NK-92 treated with Interleukin-12 subunit alpha and Interleukin-12 subunit beta, amount 100 ng/mL, for 24 hours (cell line): ENCODE measurements at regions not wholly inside any gene's neighbourhood (a gene's known extent, or its start where the extent isn't known, plus 50 kb on each side); places are given as distances from the start of the nearest gene placed in this dataset.

ENCODE experiments used
- DNase-seq: peaks from one replicate; lab custom pipeline; 2025; lab: John Stamatoyannopoulos, UW

DNA sequence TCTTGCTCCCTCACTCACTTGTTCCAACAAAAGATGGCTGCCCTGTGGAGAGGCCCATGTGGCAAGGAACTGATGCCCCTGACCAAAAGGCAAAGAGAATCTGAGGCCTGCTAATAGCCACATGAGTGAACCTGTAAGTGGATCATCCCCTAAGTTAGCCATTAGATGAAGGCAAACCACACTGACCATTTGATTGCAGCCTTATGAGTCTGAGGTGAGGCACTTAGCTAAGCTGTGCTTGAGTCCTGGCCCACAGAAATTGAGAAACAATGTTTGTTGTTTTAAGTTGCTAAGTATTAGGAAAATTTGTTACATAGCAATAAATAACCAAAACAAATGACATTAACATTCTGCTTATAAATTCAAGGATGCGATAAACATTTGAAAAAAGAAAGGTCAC lies 100.1 kb upstream of the BET1 start:
- DNase-seq: no peak

DNA sequence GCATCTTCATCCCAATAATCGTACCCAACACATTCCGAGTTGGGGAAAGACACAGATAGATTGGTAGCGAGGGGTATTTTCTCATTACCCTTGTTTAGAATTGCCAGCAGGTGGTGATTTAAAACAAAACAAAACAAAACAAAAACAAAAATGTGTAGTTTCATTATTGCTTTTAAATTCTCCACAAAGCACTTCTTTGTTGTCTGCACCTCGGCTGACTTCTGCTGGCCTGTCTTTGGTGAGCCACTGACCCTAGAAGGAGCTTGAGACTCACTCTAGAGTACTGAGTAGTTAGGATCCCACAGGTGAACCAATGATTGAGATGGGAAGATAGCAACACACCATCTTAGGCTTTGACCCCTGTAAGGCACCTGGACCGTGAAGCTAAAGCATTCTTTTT lies 105.4 kb upstream of the BET1 start:
- no peak for DNase-seq

GRCh38 chr7:94111009-94111408 lies 106.9 kb upstream of the BET1 start:
- DNase-seq: no peak

DNA sequence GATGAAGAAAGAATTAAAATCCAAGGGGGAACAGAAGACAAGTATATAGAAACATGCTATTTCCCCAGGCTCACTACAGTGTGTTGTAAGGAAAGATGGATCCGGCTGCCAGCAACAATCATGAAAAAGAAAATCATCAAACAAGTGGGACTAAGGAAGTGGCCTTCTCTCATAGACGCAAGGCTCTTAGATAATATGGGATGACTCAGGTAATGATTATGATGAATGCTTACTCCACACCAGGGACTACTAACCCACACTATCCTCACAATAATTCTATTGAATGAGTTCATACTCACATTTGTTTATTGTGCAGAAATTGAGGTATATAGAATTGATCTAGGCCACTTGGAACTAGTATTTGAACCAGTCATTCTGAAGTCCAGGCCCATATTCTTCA lies 111.2 kb upstream of the BET1 start:
- DNase-seq: no peak

GRCh38 chr7:94123136-94123535 lies 119.0 kb upstream of the BET1 start:
- DNase-seq: no peak

- no peak for DNase-seq
Measured at GRCh38 chr7:94127026-94127425, 122.9 kb upstream of the BET1 start.

DNA sequence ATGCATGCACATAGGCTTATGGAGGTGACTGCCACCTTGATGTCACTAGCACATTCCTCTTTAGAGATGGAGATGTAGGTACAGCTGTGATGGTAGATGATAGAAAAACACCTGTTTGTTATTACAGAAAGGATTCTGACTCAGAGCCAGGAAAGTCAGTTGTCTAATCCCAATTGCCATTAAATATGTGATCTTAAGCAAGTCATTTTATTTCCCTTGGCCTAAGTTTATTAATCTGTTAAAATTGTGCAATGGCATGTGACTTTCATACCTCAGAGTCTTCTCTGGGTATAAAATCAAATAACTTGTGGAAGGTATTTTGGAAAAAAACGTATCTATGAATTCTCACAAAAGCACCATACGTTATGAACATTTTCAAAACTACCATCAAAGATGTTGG lies 123.9 kb upstream of the BET1 start:
- no peak for DNase-seq

- no peak for DNase-seq
Measured at GRCh38 chr7:94129443-94130140, 125.4 kb upstream of the BET1 start.

DNA sequence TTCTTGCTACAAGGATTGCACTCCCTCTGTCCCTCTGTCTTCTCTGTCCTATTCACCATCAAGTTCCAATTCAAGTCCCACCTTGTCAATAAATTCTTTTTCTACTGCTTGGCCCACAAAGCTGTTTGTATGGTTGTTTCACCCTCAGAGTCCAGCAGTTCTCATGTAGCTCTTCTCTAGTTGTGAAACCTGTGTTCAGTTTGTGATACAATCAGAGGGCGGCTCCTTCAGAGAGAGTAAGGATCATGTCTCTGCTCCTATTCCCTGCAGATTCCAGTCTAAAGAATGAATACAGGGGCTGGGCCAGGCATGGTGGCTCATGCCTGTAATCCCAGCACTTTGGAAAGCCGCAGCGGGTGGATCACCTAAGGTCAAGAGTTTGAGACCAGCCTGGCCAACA lies 126.6 kb upstream of the BET1 start:
- DNase-seq: no peak

DNA sequence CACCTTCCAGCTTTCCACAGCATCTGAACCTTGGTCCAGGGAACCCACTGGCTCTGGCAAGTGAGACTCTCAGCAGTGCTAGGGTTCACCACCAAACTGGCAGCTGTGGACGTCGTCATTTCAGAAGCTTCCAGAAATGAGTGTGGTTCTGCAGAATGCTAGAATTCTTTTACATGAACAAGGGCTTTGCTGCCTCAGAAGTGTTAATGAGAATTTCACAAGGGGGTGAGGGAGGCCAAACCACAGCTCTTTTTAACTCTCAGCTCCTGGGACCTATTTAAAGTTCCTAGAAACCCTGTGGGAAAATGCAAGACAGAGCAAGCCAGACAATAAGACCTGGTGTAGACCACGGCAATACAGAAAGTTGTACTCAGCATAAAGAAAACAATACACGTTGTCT lies 129.3 kb upstream of the BET1 start:
- peak; percentile 70 for DNase-seq

GRCh38 chr7:94135180-94135579 lies 131.0 kb upstream of the BET1 start:
- no peak for DNase-seq

GRCh38 chr7:94142281-94142680 lies 138.1 kb upstream of the BET1 start:
- no peak for DNase-seq

- DNase-seq: no peak
Measured at GRCh38 chr7:94145602-94146001, 141.4 kb upstream of the BET1 start.

- DNase-seq: no peak
Measured at GRCh38 chr7:94146408-94146807, 142.3 kb upstream of the BET1 start.

- no peak for DNase-seq
Measured at GRCh38 chr7:94149789-94150545, 145.8 kb upstream of the BET1 start.

GRCh38 chr7:94154182-94154581 lies 150.0 kb upstream of the BET1 start:
- no peak for DNase-seq

DNA sequence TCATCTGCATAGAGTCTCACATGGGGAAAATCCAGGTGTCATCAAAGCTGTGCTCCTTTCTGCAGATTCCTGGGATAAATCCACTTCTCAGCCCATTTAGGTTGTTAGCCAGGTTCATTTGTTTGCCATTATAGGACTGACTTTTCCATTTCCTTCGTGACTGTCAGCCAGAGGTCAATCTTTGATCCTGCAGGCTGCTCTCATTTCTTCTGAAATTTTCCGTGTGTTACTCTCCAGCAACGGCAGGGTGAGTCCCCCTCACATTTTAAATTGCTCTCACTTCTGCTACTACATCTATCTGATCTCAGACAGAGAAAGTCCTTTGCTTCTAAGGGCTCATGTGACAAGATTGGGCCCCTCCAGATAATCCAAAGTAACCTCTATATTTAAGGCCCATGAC lies 150.7 kb upstream of the BET1 start:
- no peak for DNase-seq

DNA sequence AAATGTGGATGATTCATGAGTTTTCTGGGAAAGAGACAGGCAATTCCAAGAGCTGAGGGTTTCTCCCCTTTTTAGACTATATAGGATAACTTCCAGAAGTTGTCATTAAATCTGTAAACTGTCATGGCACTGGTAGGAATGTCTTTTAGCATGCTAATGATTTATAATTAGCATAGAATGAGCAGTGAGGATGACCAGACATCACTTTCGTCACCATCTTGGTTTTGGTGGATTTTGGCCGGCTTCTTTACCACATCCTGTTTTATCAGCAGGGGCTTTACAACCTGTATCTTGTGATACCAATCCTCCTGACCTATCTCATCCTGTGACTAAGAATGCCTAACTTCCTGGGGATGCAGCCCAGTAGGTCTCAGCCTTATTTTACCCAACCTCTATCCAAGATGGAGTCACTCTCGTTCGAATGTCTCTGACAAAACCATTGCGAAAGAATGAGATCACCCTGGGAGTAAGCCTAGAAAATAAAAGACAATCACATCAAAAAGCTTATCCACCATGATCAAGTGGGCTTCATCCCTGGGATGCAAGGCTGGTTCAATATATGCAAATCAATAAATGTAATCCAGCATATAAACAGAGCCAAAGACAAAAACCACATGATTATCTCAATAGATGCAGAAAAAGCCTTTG lies 153.6 kb upstream of the BET1 start:
- peak; percentile 44 for DNase-seq

DNA sequence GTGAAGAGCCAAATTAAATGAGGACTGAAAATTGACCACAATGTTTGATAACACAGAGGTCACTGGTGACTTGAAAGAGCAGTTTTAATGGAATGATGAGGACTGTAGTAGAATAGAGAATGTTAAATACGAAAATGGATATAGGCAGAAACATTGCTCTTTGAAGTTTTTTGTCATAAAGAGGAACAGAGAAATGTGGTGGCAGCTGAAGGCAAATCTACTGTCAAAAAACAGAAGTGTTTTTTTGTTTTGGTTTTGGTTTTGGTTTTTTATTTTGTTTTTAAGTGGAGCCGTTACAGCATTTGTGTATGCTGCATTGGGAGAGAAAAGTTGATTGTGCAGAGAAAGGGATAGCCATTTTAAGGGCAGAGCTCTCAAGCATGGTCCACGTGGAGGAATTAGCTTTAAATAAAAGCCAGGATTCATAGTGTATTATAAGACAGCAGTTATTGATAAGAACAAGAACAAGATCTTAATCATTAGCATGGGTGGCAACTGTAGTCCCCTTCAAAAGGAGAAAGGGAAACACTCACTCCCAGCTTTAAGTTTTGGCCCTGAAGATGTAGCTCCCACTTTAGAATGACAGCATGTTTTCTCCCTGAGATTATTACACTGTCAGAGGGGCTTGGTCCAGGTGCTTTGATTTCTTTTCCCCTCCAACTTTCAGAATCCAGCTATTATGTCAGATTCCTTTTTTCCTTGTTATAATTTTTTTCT lies 156.7 kb upstream of the BET1 start:
- no peak for DNase-seq

GRCh38 chr7:94161476-94161875 lies 157.3 kb upstream of the BET1 start:
- DNase-seq: no peak

GRCh38 chr7:94169682-94170081 lies 165.5 kb upstream of the BET1 start:
- no peak for DNase-seq

GRCh38 chr7:94170836-94171235 lies 166.7 kb upstream of the BET1 start:
- DNase-seq: no peak

- no peak for DNase-seq
Measured at GRCh38 chr7:94173436-94173835, 169.3 kb upstream of the BET1 start.
